ENCODE measurements at regions not wholly inside any gene's neighbourhood (a gene's known extent, or its start where the extent isn't known, plus 50 kb on each side); places are given as distances from the start of the nearest gene placed in this dataset.

DNA sequence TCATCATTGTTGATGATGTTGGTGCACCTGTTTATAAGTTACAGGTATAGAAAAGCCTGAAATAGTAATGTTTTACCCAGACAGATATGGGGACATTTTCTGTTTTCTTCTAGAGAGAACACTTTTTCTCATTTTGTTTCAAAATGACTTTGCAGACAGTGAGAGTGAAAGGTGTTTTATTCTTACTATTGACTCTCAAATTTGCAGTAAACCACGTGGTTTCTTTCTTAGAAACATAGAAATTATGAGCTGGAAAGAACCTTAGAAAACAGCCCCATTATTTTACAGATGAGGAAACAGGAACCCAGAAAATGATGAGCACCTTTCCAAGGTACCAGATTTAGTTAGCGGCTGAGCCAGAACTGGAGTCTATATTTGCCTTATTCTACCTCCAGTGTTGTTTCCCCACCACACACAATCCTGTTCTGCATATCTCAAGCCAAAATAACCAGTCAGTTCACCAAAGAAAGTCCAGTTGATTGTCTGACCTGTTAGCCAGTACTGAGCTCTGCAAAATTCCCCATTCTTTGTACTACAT, 138.9 kb upstream of the AHR start:
- FAIRE-seq (no peak), DNase-seq (ENCODE audit: low read depth) (no peak)
- H3K4me1 Mint-ChIP-seq (ENCODE audit: low read depth, unreplicated experiment): no peaks in the 10 kb centered on the region
- peaks cover 5% of the 10 kb centered on the region for H3K9me3 Mint-ChIP-seq (ENCODE audit: unreplicated experiment)
- Histone ChIP-seq H3K9me3 (ENCODE audit: insufficient read depth, low read depth, low read length) (no peaks in the 10 kb centered on the region), H3K4me2 (ENCODE audit: low read length) (no peak overlapping the region), H3K4me1 (ENCODE audit: insufficient read depth, low read length) (no peaks in the 10 kb centered on the region), H3K27ac (ENCODE audit: low read depth, low read length) (no peak overlapping the region), H4K20me1 (ENCODE audit: insufficient read depth, low read length) (no peaks in the 10 kb centered on the region), H2AFZ (ENCODE audit: low read depth, low read length) (no peak overlapping the region), H3K79me2 (ENCODE audit: insufficient read depth, low read length) (no peaks in the 10 kb centered on the region), H3K36me3 (ENCODE audit: insufficient read depth, low read length) (no peaks in the 10 kb centered on the region), H3K27me3 (ENCODE audit: insufficient read depth, low read length) (no peaks in the 10 kb centered on the region), H3K4me3 (ENCODE audit: insufficient read depth, low read depth, low read length) (no peak overlapping the region), H3K9ac (ENCODE audit: low read length) (no peak overlapping the region)
- H3K4me3 Mint-ChIP-seq (ENCODE audit: unreplicated experiment): no peak overlapping the region
- TF ChIP-seq, protein P1, sequence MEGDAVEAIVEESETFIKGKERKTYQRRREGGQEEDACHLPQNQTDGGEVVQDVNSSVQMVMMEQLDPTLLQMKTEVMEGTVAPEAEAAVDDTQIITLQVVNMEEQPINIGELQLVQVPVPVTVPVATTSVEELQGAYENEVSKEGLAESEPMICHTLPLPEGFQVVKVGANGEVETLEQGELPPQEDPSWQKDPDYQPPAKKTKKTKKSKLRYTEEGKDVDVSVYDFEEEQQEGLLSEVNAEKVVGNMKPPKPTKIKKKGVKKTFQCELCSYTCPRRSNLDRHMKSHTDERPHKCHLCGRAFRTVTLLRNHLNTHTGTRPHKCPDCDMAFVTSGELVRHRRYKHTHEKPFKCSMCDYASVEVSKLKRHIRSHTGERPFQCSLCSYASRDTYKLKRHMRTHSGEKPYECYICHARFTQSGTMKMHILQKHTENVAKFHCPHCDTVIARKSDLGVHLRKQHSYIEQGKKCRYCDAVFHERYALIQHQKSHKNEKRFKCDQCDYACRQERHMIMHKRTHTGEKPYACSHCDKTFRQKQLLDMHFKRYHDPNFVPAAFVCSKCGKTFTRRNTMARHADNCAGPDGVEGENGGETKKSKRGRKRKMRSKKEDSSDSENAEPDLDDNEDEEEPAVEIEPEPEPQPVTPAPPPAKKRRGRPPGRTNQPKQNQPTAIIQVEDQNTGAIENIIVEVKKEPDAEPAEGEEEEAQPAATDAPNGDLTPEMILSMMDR (IDR thresholded peaks at IDR 0.05; ENCODE audit: insufficient read depth, low read depth, low read length): no peak
- TF ChIP-seq EZH2 (IDR thresholded peaks at IDR 0.05; ENCODE audit: insufficient read depth, low read length): no peak
- peaks cover 2% of the 10 kb centered on the region for H3K36me3 Mint-ChIP-seq (ENCODE audit: low read depth, unreplicated experiment)
- no peak overlapping the region for H3K27ac Mint-ChIP-seq (ENCODE audit: unreplicated experiment)
- no peaks in the 10 kb centered on the region for H3K27me3 Mint-ChIP-seq (ENCODE audit: low read depth, unreplicated experiment)

DNA sequence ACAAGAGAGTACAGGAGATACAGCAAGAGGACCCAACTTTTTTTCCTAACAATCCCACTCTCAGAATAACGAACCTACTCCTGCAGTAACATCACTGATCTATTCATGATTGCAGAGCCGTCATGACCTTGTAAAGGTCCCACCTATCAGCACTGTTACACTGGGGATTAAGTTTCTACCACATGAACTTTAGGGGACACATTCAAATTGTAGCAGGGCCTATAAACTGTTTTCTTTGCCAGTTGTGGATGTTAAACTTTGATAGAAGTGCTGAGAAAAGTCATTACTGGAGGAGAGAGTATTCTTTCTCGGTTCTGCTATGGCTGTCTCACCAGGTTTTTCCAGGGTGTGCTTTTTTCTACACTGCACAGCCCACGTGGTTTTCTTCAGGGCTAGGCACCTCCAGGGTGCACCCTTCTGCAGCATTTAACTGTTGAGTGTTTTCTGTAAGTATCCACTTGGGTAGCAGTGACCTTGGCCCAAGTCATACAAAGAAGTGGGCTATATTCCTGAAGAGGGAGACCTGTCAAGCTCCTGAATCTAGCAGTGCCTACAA, 131.6 kb upstream of the AHR start:
- H3K79me2 ChIP-seq (ENCODE audit: insufficient read depth, low read length): no peaks in the 10 kb centered on the region
- TF ChIP-seq EZH2 (IDR thresholded peaks at IDR 0.05; ENCODE audit: insufficient read depth, low read length): no peak
- TF ChIP-seq, protein P1 (IDR thresholded peaks at IDR 0.05; ENCODE audit: insufficient read depth, low read depth, low read length): no peak
- H3K27ac Mint-ChIP-seq (ENCODE audit: unreplicated experiment): no peak overlapping the region
- H3K9me3 Mint-ChIP-seq (ENCODE audit: unreplicated experiment): peaks cover 3% of the 10 kb centered on the region
- no peaks in the 10 kb centered on the region for H3K9me3 ChIP-seq (ENCODE audit: insufficient read depth, low read depth, low read length)
- H3K4me1 ChIP-seq (ENCODE audit: insufficient read depth, low read length): no peaks in the 10 kb centered on the region
- no peaks in the 10 kb centered on the region for H3K36me3 ChIP-seq (ENCODE audit: insufficient read depth, low read length)
- H3K4me1 Mint-ChIP-seq (ENCODE audit: low read depth, unreplicated experiment): peaks cover 2% of the 10 kb centered on the region
- no peak overlapping the region for H3K27ac ChIP-seq (ENCODE audit: low read depth, low read length)
- no peaks in the 10 kb centered on the region for H4K20me1 ChIP-seq (ENCODE audit: insufficient read depth, low read length)
- H3K4me2 ChIP-seq (ENCODE audit: low read length): no peak overlapping the region
- FAIRE-seq (no peak), DNase-seq (ENCODE audit: low read depth) (no peak)
- no peak overlapping the region for H3K4me3 ChIP-seq (ENCODE audit: insufficient read depth, low read depth, low read length)
- H3K9ac ChIP-seq (ENCODE audit: low read length): no peak overlapping the region
- H3K4me3 Mint-ChIP-seq (ENCODE audit: unreplicated experiment): no peak overlapping the region
- no peak overlapping the region for H2AFZ ChIP-seq (ENCODE audit: low read depth, low read length)
- H3K27me3 ChIP-seq (ENCODE audit: insufficient read depth, low read length): no peaks in the 10 kb centered on the region
- no peaks in the 10 kb centered on the region for H3K27me3 Mint-ChIP-seq (ENCODE audit: low read depth, unreplicated experiment)
- H3K36me3 Mint-ChIP-seq (ENCODE audit: low read depth, unreplicated experiment): no peaks in the 10 kb centered on the region

DNA sequence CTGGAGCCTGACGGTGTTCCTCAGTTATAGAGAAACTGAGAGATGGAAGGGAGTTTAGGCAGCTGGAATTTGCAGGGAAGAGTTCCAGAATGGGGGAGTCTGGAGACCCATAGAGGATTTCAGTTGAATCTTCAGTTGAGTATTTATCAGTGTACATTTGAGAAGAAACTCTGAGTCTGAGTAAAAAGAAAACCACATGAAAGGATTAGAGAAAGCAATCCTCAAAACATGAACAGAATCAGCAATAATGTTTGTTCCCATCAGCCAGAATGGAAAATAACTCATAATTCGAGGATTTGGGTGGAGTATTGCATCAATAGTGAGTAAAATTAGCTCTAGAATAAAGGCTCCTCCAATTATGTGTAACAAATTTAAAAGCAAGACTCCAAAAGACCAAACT, 130.0 kb upstream of the AHR start:
- no peak overlapping the region for H3K9ac ChIP-seq (ENCODE audit: low read length)
- DNase-seq (ENCODE audit: low read depth) (no peak), FAIRE-seq (no peak)
- H4K20me1 ChIP-seq (ENCODE audit: insufficient read depth, low read length): no peaks in the 10 kb centered on the region
- H3K4me1 ChIP-seq (ENCODE audit: insufficient read depth, low read length): no peaks in the 10 kb centered on the region
- H3K4me1 Mint-ChIP-seq (ENCODE audit: low read depth, unreplicated experiment): peaks cover 2% of the 10 kb centered on the region
- H3K79me2 ChIP-seq (ENCODE audit: insufficient read depth, low read length): no peaks in the 10 kb centered on the region
- no peaks in the 10 kb centered on the region for H3K9me3 Mint-ChIP-seq (ENCODE audit: unreplicated experiment)
- H3K27ac Mint-ChIP-seq (ENCODE audit: unreplicated experiment): no peak overlapping the region
- no peaks in the 10 kb centered on the region for H3K27me3 ChIP-seq (ENCODE audit: insufficient read depth, low read length)
- no peaks in the 10 kb centered on the region for H3K27me3 Mint-ChIP-seq (ENCODE audit: low read depth, unreplicated experiment)
- no peaks in the 10 kb centered on the region for H3K36me3 Mint-ChIP-seq (ENCODE audit: low read depth, unreplicated experiment)
- no peak overlapping the region for H3K4me3 ChIP-seq (ENCODE audit: insufficient read depth, low read depth, low read length)
- H3K4me2 ChIP-seq (ENCODE audit: low read length): no peak overlapping the region
- no peaks in the 10 kb centered on the region for H3K36me3 ChIP-seq (ENCODE audit: insufficient read depth, low read length)
- TF ChIP-seq, protein P1 (IDR thresholded peaks at IDR 0.05; ENCODE audit: insufficient read depth, low read depth, low read length): no peak
- no peak for TF ChIP-seq EZH2 (IDR thresholded peaks at IDR 0.05; ENCODE audit: insufficient read depth, low read length)
- no peak overlapping the region for H3K4me3 Mint-ChIP-seq (ENCODE audit: unreplicated experiment)
- H2AFZ ChIP-seq (ENCODE audit: low read depth, low read length): no peak overlapping the region
- H3K9me3 ChIP-seq (ENCODE audit: insufficient read depth, low read depth, low read length): no peaks in the 10 kb centered on the region
- no peak overlapping the region for H3K27ac ChIP-seq (ENCODE audit: low read depth, low read length)
